GM23248 (cell line): ENCODE measurements at regions not wholly inside any gene's neighbourhood (a gene's known extent, or its start where the extent isn't known, plus 50 kb on each side); places are given as distances from the start of the nearest gene placed in this dataset.

Source experiments
- EZH2 ChIP-seq: fragments of 200-600 bp; sonication (generic); IDR thresholded peaks from 2 replicates; pipeline ENCODE4 v1.6.1; 2018; ENCODE audit warnings: antibody characterized with exemption, mild to moderate bottlenecking; ENCODE audit not compliant: insufficient read depth, poor library complexity, severe bottlenecking
- EZH2phosphoT487 ChIP-seq: fragments of 200-600 bp; sonication (generic); IDR thresholded peaks from 2 replicates; pipeline ENCODE4 v1.6.1; 2018; ENCODE audit warnings: antibody characterized with exemption, moderate library complexity, mild to moderate bottlenecking, low read depth; ENCODE audit not compliant: insufficient read depth

GRCh38 chr14:87868920-87869319 is 124.1 kb downstream of the GALC start:
- TF ChIP-seq EZH2 (no peak), EZH2phosphoT487 (no peak)
